NCI-H128 (cell line): ENCODE measurements at regions not wholly inside any gene's neighbourhood (a gene's known extent, or its start where the extent isn't known, plus 50 kb on each side); places are given as distances from the start of the nearest gene placed in this dataset.
"Not testable (repeated sequence)": the region's sequence is repeated elsewhere in the genome, so short reads cannot be mapped to it uniquely, and the experiment has no call there.

Experiments
- DNase-seq: peaks from one replicate; lab custom pipeline; 2025; ENCODE audit not compliant: unreplicated experiment; lab: John Stamatoyannopoulos, UW

DNA sequence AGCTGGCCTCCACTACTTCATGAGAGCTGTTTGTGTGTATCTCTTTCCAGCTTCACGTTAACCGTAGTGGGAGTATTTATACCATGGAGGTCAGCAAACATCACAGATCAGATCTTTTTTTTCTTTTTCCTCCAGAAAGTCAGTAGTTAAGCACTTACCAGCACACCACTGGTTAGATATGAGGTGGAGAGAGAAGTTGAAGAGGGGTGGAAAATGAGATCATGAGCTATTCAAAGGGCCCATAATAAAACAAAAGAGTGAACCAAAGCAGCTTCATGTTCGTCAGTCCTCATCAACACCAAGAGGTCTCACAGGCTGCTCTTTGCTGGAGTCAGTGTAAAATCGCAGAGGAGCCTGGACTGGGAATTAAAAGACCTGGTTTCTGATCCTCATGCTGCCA, 125.1 kb upstream of the SGK1 start:
- DNase-seq, result no peak

DNA sequence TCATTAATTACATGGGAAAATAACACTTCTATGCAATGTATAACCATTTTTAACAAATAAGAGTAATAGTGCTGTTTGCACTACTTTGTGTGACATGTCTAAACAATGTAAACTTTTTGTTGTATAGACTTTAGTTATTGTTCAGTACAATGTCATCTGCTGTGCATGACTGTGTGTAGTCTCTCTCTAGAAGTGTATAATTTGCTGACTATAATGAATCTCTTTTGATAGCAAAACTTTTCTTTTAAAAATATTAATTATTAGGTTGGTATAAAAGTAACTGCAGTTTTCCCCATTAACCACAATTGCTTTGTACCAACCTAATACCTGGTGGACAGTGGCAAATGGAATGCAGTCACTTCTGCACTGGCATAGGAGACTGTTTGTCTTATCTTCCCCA, 124.2 kb upstream of the SGK1 start:
- no peak for DNase-seq

DNA sequence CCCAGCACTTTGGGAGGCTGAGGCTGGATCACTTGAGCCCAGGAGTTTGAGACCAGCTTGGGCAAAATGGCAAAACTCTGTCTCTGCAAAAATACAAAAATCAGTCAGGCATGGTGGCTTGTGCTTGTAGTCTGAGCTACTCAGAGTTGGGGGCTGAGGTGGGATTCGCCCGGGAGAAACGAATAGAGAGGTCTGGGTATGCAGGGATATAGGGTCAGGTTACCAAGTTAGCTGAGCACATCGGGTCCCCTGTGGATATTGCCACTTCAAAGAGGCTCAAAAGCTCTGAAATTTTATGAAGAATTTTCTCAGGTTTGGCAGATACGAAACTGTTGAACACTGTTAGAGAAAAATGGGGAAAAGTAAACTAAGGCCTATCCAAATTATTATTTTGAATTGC, 120.9 kb upstream of the SGK1 start:
- no peak for DNase-seq

DNA sequence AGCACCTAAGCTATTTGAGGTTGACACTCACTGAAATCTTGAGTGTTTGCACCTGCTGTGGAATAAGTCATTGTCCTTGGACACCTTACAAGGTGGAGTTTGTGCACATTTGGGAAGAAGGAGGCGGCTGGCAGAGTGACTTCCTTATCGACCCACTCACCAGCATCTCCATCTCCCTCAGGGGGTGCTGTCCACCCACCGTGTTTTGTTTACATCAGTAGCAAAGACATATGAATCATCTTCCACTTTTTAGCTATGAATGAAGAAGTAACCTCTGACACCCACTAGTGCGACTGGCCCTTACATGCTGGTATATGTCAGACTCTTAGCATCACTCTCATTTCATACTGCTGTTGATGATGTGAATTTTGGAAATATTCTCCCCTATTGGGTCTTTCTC, 119.5 kb upstream of the SGK1 start:
- DNase-seq, result no peak

DNA sequence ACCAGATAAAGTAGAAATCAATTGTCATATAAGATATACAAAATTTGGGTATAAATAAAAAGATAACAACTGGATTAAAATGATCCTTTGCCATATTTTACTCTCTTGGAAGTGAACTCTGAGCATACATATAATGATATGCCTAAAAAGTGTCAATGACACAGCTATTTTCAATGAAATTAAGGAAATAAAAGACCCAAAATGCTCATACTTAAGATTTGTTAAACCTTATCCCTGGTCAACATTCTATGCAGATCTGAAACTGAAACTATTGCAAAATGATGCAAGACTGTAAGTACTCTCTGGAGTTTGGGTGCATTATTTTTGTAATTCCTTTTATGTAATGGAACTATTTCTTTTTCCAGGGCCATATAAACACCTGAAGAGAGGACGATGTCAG, 119.0 kb upstream of the SGK1 start:
- DNase-seq, result no peak

DNA sequence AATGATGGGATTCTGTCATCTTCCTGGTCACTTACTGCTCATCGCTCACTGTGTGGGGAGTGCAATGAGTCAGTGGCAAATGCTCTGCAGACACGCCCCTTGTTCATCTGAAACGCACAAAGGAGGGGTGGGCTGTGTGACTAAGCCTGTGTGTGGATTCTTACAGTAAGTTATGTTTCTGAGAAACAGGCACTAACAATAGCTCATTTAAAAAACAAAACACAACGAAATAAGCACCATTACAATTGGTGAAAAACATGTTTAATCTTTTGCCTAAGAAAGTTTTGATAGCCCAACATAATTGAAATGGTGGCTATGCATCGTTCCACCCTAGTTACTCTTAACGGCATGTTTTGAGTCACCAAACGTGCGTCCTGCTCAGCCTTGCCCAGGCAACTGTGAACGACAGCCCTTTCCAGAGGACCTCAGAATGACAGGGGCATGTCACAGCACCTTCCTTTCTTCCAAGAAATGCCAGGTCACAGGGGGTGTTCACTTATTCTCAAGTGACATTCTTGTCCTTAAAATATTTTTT, 118.4 kb upstream of the SGK1 start:
- no peak for DNase-seq

DNA sequence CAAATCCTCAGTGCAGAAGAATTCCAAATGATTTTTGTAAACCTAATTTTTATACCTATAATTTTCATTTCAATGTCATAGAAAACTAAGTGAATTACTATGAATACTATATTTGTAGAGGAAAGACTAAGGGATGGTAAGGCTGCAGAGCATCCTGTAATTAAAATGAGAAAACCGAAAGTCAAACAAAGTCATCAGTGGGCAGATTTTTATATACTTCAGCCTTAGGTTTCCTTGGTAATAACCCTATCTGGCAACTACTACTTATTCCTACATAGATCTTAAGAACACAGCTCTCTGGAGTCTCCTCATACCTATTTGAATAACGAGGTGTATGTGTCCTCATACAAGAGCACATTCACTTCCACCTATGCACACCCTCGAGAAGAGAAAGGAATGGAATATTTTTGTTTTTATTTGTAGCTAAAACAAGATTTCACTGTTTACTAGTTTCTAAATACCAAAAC, 117.9 kb upstream of the SGK1 start:
- DNase-seq, result no peak

DNA sequence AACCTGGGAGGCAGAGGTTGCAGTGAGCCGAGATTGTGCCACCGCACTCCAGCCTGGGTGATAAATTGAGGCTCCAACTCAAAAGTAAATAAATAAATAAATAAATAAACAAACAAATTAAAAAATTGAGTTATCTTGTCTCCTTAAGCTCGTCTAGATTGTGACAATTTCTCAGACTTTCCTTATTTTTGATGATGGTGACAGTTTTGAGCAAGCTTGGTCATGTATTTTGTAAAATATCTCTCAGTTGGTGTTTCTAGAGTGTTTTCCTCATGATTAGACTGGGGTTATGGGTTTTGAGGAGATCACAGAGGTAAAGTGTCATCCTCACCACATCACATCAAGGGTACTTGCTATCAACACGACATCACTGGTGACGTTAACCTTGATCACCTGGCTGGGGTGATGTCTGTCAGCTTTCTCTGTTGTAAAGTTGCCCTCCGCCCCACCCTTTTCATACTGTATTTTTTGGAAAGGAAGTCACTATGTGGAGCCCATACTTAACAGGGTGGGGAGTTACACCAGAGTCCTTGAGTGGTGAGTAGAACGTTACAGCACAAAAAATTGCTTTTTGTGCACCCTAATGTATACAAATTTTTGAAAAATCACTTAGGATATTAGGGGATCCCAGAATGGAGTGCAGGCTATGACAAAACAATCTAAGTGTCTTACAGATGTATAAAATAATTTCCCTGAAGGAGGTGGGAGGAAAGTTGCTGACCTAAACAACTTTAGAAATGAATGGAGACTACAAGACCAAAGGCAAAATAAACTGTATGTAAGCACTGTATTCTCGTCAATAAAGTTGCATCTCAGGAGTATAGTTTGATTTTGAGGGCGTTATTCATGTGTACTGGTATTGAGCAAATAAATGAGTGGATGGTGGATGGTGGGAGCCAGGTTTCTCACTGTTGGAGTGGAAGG, 116.4 kb upstream of the SGK1 start:
- no peak for DNase-seq

DNA sequence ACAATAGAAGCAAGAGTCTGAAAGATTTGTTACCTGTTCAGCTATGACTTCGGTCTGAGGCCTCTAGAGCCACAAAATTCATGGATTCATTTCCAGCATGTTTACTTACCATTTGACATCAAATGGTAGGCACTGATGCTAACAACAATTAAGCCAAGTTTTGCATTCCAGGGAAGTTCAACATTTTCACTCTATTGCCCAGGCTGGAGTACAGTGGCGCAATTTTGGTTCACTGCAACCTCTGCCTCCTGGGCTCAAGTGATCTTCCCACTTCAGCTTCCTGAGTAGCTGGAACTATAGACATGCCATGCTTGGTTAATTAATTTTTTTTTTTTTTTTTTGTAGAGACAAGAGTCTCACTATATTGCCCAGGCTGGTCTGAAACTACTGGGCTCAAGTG, 114.1 kb upstream of the SGK1 start:
- no peak for DNase-seq

DNA sequence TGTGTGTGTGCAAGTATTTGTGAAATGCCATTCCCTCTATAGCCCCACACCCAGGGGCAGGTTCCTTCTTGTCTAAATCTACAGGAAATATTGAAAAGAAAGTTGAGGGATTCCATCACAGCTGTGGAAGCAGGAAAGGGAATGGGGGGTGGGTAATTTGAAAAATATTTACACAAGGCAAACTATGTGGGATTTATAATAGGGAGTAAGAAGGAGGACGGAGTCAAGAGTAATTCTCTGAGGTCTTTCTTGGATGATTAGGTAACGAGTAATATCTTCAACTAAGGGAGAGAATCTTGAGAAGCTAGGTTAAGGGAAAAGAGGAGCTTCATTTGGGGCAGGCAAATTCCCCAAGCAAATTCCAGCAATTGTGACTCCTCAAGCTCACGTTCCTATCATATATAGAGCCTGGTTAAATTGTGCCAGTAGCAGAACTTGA, 113.5 kb upstream of the SGK1 start:
- DNase-seq, result no peak

DNA sequence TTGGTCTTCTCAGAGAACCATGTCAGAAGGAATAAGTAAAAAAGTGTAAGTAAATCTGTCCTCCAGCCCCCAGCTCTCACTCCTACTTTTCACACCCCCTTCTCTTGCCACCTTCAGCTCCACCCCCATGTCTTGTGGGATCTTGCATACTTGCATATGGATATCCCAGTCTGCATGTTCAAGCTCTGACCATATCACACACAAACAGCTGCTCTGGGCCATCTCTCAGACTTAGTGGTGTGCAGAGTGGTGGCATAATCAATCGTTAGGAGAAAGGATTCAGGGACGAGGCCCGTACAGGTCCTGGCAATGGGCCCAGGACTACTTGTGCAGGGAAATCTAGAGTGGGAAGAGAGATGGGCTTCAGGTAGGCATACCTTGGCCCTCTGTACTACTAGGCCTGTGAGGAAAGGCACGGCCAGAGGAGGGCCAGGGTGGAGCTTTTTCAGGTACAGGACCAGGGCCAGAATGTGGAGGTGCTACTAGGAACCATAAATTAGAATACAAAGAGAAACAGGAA, 112.0 kb upstream of the SGK1 start:
- no peak for DNase-seq

DNA sequence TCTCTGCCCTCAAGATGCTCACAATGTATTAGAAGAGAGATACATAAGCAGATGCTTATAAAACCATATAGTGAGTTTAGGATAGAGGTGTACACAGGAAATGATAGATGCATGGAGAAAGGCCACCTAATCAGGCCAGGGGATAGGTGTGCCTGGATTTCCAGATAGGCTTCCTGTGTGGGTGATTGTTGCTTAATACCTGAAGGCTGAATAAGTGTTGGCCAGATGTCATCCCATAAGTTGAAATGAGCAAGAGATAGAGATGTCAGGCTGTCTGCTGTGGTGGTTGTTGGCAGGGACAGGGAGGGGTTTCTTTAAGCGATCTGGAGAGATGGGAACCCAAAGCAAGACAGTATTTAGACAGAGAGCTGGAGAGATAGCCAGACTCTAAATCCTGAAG, 109.8 kb upstream of the SGK1 start:
- DNase-seq, result no peak

DNA sequence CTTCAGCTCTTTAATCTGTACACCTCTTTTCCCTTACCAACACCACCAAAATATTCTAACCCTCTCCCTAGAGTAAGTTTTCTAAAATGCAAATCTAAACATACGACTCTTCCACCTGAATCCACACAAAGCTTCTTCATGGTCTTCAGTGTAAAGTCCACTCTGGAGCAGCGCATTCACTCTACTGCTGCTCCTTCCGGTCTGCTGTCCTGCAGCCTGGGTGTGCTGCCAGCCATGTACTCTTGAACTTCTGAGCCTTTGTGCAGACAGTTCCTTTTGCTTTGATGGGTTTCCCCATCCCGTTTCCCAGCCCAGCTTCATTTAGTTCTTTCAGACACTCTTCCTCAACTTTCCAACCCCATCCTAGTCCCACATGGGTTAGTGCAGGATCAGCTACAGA, 108.7 kb upstream of the SGK1 start:
- DNase-seq, result no peak

DNA sequence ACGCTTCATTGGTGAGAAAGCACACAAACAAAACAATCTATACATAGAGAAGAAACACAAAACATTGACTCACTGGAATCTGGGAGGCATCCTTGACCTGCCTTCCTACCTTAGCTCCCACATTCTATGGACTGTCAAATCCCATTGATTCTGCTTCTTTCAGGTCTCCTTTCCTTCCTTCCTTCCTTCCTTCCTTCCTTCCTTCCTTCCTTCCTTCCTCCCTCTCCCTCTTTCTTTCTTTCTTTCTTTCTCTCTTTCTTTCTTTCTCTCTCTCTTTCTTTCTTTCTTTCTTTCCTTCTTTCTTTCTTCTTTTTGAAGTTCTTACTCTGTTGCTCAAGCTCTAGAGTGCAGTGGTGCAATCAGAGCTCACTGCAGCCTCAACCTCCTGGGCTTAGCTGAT, 108.0 kb upstream of the SGK1 start:
- DNase-seq, result not testable (repeated sequence)

DNA sequence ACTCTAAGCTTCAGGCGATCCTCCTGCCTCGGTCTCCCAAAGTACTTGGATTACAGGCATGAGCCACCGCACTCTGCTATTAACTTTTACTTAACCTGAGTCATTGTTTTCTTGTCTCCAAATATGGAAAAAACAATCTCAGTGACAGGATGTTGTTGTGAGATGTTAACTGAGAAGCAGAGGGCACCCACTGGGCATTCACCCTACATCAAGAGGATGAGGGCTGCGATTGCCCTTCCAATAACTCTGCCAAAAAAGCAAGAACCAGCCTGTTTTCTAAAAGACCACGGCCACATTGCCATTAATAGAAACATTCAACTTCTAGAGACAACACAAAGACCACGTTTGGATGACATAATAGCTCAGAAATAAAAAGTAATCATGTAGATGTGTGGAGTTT, 107.6 kb upstream of the SGK1 start:
- DNase-seq, result no peak

DNA sequence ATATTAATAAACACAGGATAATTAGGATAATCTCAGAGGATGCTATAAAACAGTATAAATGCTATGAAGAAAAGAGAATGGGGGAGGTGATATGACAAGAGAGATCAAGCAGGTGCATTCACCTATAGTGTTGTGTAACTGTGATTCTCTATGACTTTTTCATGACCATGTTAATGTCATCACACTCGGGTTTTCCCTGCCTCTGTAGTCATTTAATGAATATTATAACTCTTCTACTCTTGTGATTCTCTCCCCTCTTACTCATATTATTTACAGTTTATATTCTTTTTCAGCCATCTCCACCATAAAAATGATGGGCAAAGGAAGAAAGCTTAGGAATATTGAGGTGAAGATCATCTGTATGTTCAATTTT, 106.9 kb upstream of the SGK1 start:
- no peak for DNase-seq

DNA sequence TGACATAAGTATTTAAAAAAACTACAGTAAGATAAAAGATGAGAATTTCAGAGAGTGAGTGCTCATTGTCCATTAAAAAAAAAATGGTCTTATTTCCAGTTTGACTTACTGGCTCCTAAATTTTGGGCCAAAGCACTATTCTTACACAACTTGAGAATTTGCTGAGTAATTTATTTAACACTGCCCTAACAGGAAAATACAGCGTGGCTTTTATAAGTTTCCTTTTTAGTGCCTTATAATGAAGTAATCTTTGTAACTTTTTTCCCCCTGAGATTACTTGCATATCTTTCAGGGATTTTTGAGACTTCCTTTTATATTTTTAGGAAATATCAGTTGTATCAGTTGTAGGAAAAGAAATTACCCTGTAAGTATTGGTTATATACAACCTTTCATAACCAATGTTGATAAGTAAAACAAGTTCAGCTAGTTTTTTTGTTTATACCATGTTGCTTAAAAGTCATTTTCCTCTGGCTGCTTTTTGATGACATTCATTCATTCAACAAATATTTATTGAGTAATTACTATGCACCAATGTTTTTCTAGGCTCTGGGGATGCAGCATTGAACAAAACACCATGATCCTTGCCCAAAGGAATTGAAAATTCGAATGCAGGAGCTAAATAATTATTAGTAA, 106.4 kb upstream of the SGK1 start:
- DNase-seq, result no peak

DNA sequence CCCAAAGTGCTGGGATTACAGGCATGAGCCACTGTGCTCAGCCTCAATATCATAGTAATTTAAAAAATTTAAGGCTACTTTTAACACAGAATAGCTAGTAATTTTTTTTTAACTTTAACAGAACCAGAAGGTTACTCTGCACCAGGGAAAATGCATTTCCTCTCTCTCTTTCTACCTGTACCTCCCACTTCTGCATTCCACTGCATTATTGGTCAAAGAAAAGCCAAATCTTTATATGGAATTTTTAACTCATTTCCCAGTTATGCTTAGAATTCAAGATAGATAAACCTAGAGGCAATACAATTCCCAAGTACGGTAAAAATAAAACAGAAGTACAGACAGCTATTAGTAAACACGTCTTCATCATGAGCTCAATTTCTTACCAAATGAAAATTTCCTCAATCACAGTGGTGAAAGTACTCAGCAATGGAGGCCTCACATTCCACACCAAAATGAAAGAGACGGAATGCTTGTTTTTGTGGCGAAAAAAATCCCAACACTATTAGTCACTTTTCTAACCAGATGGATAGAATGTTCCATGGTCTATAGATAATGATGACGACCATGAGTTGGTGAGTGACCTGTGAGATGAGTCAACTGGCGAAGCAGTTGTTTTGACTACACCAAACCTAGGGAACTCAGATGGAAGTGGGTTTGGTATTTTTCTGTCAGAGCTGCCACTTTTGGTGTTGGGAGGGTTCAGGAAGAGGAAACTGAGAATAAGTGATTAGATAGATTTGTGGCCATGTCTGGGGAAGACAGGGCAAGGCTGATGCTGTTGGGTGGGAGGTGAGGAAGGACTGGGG, 104.7 kb upstream of the SGK1 start:
- no peak for DNase-seq

DNA sequence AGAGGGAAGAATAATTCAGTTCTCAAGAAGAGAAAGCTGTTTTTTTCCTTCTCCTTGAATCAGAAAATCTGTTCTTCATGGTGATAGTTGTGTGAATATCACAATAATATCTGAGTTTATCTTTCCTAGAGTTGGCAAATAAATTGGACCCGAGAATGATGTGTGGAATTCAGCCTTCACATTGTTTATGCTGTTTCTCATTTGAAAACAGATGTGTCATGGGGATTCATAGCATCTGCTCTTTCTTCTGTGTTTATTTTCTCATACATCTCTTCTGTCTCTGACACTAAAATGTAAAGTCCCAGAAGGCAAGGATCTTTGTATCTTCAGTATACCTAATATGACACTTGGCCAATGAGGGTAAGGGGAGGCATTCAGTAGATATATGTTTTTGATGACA, 103.6 kb upstream of the SGK1 start:
- no peak for DNase-seq

DNA sequence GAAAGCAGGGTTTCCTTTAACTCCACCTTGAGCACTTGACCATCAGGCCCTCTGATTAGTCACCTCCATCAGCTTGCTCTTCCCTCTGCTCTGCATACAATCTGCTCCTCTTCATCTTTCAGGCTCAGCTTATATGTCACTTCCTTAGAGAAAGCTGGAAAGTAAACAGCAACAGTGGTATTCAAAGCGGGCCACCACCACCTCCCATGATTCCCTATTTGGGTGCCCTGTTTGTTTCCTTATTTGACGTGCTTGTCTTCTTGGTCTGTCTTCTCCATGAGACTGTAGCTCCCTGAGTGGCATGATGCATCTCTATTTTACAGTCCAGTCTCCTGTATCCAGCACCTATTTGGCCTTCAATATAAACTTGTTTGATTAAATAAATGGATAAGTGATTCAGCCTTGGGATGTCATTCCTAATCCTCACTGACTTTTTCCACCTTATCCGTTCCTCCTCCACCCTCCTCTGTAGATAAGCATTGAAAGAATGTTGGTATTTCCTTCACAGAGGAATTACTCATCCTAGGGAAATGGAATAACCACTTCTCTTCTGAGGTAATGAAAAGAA, 102.8 kb upstream of the SGK1 start:
- DNase-seq, result no peak

DNA sequence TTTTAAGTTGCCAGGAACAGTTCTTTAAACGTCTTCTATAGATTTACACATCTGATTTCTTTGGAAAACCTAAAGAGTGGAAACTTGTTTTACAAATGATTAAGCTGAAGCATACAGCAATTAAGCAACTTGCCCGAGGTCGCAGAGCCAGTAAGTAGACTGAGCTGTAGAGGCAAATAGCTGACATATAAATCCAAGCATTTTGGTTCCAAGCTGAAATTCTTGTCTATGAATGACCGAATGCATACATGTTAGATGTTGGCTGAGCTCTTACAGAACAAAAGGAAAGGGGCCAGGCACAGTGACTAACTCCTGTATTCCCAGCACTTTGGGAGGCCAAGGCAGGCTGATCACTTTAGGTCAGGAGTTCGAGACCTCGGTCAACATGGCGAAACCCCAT, 101.8 kb upstream of the SGK1 start:
- no peak for DNase-seq
